MM.1S (cell line): ENCODE measurements at regions not wholly inside any gene's neighbourhood (a gene's known extent, or its start where the extent isn't known, plus 50 kb on each side); places are given as distances from the start of the nearest gene placed in this dataset.

Experiments
- DNase-seq: peaks from one replicate; pipeline ENCODE4 v3.0.0-alpha.2; 2015
- H2AFZ ChIP-seq: fragments of 300-600 bp; sonication (generic); 2 replicates; pipeline ENCODE4 v1.6.0; 2016; ENCODE audit warnings: antibody characterized with exemption, low read length
- H3F3A ChIP-seq: fragments of 300-600 bp; sonication (generic); 2 replicates; pipeline ENCODE4 v1.6.1; 2016; ENCODE audit warnings: mild to moderate bottlenecking, antibody characterized with exemption, low read length, moderate library complexity, mixed read lengths; ENCODE audit not compliant: insufficient read depth
- H3K27ac ChIP-seq: fragments of 300-600 bp; sonication (generic); 2 replicates; pipeline ENCODE4 v1.5.1; 2016; ENCODE audit warnings: mild to moderate bottlenecking, low read length
- H3K27me3 ChIP-seq: fragments of 300-600 bp; sonication (generic); replicated peaks from 2 replicates; pipeline ENCODE4 v1.6.0; 2016; ENCODE audit warnings: low read length; ENCODE audit not compliant: insufficient read depth
- H3K36me3 ChIP-seq: fragments of 300-600 bp; sonication (generic); replicated peaks from 2 replicates; pipeline ENCODE4 v1.6.1; 2016; ENCODE audit warnings: mild to moderate bottlenecking, low read length, mixed read lengths; ENCODE audit not compliant: insufficient read depth
- H3K4me1 ChIP-seq: fragments of 300-600 bp; sonication (generic); 2 replicates; pipeline ENCODE4 v1.6.1; 2016; ENCODE audit warnings: low read length, mixed read lengths
- H3K4me2 ChIP-seq: fragments of 300-600 bp; sonication (generic); 2 replicates; pipeline ENCODE4 v1.6.0; 2016; ENCODE audit warnings: low read depth, low read length
- H3K4me3 ChIP-seq: fragments of 300-600 bp; sonication (generic); 2 replicates; pipeline ENCODE4 v1.5.1; 2016; ENCODE audit warnings: low read length, mixed read lengths
- H3K79me2 ChIP-seq: fragments of 300-600 bp; sonication (generic); 2 replicates; pipeline ENCODE4 v1.6.1; 2016; ENCODE audit warnings: mixed run types, low read length, mixed read lengths
- H3K9ac ChIP-seq: fragments of 300-600 bp; sonication (generic); 2 replicates; pipeline ENCODE4 v1.6.1; 2016; ENCODE audit warnings: low read length, mixed read lengths
- H3K9me2 ChIP-seq: fragments of 300-600 bp; sonication (generic); replicated peaks from 2 replicates; pipeline ENCODE4 v1.6.1; 2016; ENCODE audit warnings: mild to moderate bottlenecking, low read length, mixed read lengths; ENCODE audit not compliant: insufficient read depth
- H3K9me3 ChIP-seq: fragments of 300-600 bp; sonication (generic); replicated peaks from 2 replicates; pipeline ENCODE4 v1.6.1; 2016; ENCODE audit warnings: mild to moderate bottlenecking, low read length, mixed read lengths; ENCODE audit not compliant: insufficient read depth
- H4K20me1 ChIP-seq: fragments of 300-600 bp; sonication (generic); 2 replicates; pipeline ENCODE4 v1.6.1; 2016; ENCODE audit warnings: mild to moderate bottlenecking, low read length, moderate library complexity, mixed read lengths; ENCODE audit not compliant: insufficient read depth
- EZH2 ChIP-seq: fragments of 300-600 bp; sonication (generic); optimal IDR thresholded peaks from 2 replicates; pipeline ENCODE3; 2017; ENCODE audit warnings: low read depth, mild to moderate bottlenecking, antibody characterized with exemption, low read length, mixed read lengths
- EZH2phosphoT487 ChIP-seq: fragments of 300-600 bp; sonication (generic); IDR thresholded peaks from 2 replicates; pipeline ENCODE4 v1.6.1; 2018; ENCODE audit warnings: antibody characterized with exemption, low read length
- TF ChIP-seq, protein P1 (sequence below): fragments of 300-600 bp; sonication (generic); IDR thresholded peaks from 2 replicates; pipeline ENCODE4 v1.5.1; 2016; ENCODE audit warnings: antibody characterized with exemption, low read length, mixed read lengths

GRCh38 chr5:126184474-126184873 lies 238.7 kb upstream of the GRAMD2B start:
- no peaks in the 10 kb centered on the region for H3K4me1 ChIP-seq
- no peaks in the 10 kb centered on the region for H3K9me2 ChIP-seq
- DNase-seq: no peak
- no peaks in the 10 kb centered on the region for H3K27me3 ChIP-seq
- no peak overlapping the region for H3K27ac ChIP-seq
- H3K79me2 ChIP-seq: no peaks in the 10 kb centered on the region
- TF ChIP-seq, protein P1, sequence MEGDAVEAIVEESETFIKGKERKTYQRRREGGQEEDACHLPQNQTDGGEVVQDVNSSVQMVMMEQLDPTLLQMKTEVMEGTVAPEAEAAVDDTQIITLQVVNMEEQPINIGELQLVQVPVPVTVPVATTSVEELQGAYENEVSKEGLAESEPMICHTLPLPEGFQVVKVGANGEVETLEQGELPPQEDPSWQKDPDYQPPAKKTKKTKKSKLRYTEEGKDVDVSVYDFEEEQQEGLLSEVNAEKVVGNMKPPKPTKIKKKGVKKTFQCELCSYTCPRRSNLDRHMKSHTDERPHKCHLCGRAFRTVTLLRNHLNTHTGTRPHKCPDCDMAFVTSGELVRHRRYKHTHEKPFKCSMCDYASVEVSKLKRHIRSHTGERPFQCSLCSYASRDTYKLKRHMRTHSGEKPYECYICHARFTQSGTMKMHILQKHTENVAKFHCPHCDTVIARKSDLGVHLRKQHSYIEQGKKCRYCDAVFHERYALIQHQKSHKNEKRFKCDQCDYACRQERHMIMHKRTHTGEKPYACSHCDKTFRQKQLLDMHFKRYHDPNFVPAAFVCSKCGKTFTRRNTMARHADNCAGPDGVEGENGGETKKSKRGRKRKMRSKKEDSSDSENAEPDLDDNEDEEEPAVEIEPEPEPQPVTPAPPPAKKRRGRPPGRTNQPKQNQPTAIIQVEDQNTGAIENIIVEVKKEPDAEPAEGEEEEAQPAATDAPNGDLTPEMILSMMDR: no peak
- no peak for TF ChIP-seq EZH2
- no peak for TF ChIP-seq EZH2phosphoT487
- no peaks in the 10 kb centered on the region for H3K36me3 ChIP-seq
- H3K4me2 ChIP-seq: no peak overlapping the region
- no peaks in the 10 kb centered on the region for H3K9me3 ChIP-seq
- no peaks in the 10 kb centered on the region for H4K20me1 ChIP-seq
- no peak overlapping the region for H3K9ac ChIP-seq
- H2AFZ ChIP-seq: no peak overlapping the region
- H3K4me3 ChIP-seq: no peak overlapping the region
- no peaks in the 10 kb centered on the region for H3F3A ChIP-seq

- H3K4me1 ChIP-seq: no peaks in the 10 kb centered on the region
- no peaks in the 10 kb centered on the region for H3K27me3 ChIP-seq
- H4K20me1 ChIP-seq: no peaks in the 10 kb centered on the region
- H3K9me2 ChIP-seq: no peaks in the 10 kb centered on the region
- H3K4me2 ChIP-seq: no peak overlapping the region
- no peak overlapping the region for H3K9ac ChIP-seq
- H3K79me2 ChIP-seq: no peaks in the 10 kb centered on the region
- H3K4me3 ChIP-seq: no peak overlapping the region
- no peaks in the 10 kb centered on the region for H3K9me3 ChIP-seq
- H3K36me3 ChIP-seq: no peaks in the 10 kb centered on the region
- no peak for TF ChIP-seq EZH2phosphoT487
- TF ChIP-seq, protein P1: peak; percentile 5; the same call in 1 of the 2 replicates
- no peak overlapping the region for H3K27ac ChIP-seq
- no peaks in the 10 kb centered on the region for H3F3A ChIP-seq
- DNase-seq: peak; percentile 45
- no peak overlapping the region for H2AFZ ChIP-seq
These were observed 237.0 kb upstream of the GRAMD2B start for GRCh38 chr5:126186210-126186609.

GRCh38 chr5:126188804-126189203 lies 234.4 kb upstream of the GRAMD2B start:
- Histone ChIP-seq H3K9me2 (no peaks in the 10 kb centered on the region), H4K20me1 (no peaks in the 10 kb centered on the region), H3K9ac (no peak overlapping the region), H2AFZ (no peak overlapping the region), H3K27me3 (no peaks in the 10 kb centered on the region), H3K79me2 (no peaks in the 10 kb centered on the region), H3K4me3 (no peak overlapping the region), H3K36me3 (no peaks in the 10 kb centered on the region), H3K9me3 (no peaks in the 10 kb centered on the region), H3K27ac (no peak overlapping the region), H3K4me2 (no peak overlapping the region), H3K4me1 (no peaks in the 10 kb centered on the region), H3F3A (no peaks in the 10 kb centered on the region)
- TF ChIP-seq, protein P1: no peak
- TF ChIP-seq EZH2phosphoT487 (no peak), EZH2 (no peak)
- no peak for DNase-seq

DNA sequence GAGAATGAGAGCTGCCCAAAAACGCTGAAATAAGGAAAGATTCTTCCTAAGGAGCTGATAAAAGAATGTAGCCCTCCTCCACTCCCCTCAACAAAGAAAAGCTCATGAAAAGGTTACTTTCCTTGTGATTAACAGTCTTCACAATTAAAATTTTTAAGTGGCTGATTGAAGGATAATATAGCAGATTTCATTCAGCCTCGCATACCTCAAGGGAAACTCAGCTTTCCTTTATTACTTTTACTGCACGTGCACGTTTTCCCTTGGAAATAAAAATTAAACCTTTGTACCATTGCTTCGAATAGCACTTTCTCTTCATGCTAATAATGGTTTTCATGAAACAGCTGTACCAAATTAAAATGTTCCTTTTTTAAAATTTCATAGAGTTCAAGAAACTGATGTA lies 234.0 kb upstream of the GRAMD2B start:
- no peak overlapping the region for H3K4me2 ChIP-seq
- H4K20me1 ChIP-seq: no peaks in the 10 kb centered on the region
- no peaks in the 10 kb centered on the region for H3K36me3 ChIP-seq
- no peak for DNase-seq
- H3K4me1 ChIP-seq: no peaks in the 10 kb centered on the region
- H3F3A ChIP-seq: no peaks in the 10 kb centered on the region
- H3K79me2 ChIP-seq: no peaks in the 10 kb centered on the region
- no peak overlapping the region for H2AFZ ChIP-seq
- H3K27me3 ChIP-seq: no peaks in the 10 kb centered on the region
- TF ChIP-seq EZH2: no peak
- TF ChIP-seq, protein P1: no peak
- no peak for TF ChIP-seq EZH2phosphoT487
- no peaks in the 10 kb centered on the region for H3K9me3 ChIP-seq
- H3K9ac ChIP-seq: no peak overlapping the region
- no peak overlapping the region for H3K4me3 ChIP-seq
- H3K9me2 ChIP-seq: no peaks in the 10 kb centered on the region
- H3K27ac ChIP-seq: no peak overlapping the region
